ENCODE measurements at regions not wholly inside any gene's neighbourhood (a gene's known extent, or its start where the extent isn't known, plus 50 kb on each side); places are given as distances from the start of the nearest gene placed in this dataset.

- H4K20me1 ChIP-seq (ENCODE audit: insufficient read depth), result no peaks in the 10 kb centered on the region
- in situ Hi-C loops (cut with MboI), result no loop called here
- 30 to 63% methylated on average over 1 of the region's 1 CpG for WGBS, 2 experiments (ENCODE audit: low coverage in 1 of 2, low lambda C conversion rate in 2 of 2, missing lambda C conversion rate in 2 of 2)
These were observed 361.8 kb downstream of the KCNRG start for GRCh38 chr13:50376895-50377575.

GRCh38 chr13:50377726-50378270 is 362.6 kb downstream of the KCNRG start:
- Histone ChIP-seq H3K79me2 (ENCODE audit: insufficient read depth) (no peaks in the 10 kb centered on the region), H3K9ac (no peak overlapping the region), H2AFZ (no peak overlapping the region), H4K20me1 (ENCODE audit: insufficient read depth) (no peaks in the 10 kb centered on the region), H3K4me2 (ENCODE audit: unreplicated experiment) (no peak overlapping the region), H3K4me1 (ENCODE audit: insufficient read depth) (peaks cover 12% of the 10 kb centered on the region), H3K9me3 (ENCODE audit: low read depth) (no peaks in the 10 kb centered on the region), H3K27me3 (replicated peaks; ENCODE audit: insufficient read depth) (no peaks in the 10 kb centered on the region), H3K9me2 (ENCODE audit: insufficient read depth) (no peaks in the 10 kb centered on the region), H3K27ac (no peak overlapping the region), H3K36me3 (ENCODE audit: low read depth) (no peaks in the 10 kb centered on the region), H3F3A (ENCODE audit: insufficient read depth) (peaks cover 4% of the 10 kb centered on the region), H3K4me3 (no peak overlapping the region)
- DNase-seq, result no peak
- WGBS, 2 experiments (ENCODE audit: low coverage in 1 of 2, low lambda C conversion rate in 2 of 2, missing lambda C conversion rate in 2 of 2), result 62 to 75% methylated on average over 2 of the region's 2 CpGs
- in situ Hi-C loops (cut with MboI), result no loop called here
- no peak for TF ChIP-seq EZH2phosphoT487 (IDR thresholded peaks at IDR 0.05; ENCODE audit: insufficient read depth, low read depth)

More at GRCh38 chr13:50376895-50377575, 361.8 kb downstream of the KCNRG start:
- no peaks in the 10 kb centered on the region for H3K79me2 ChIP-seq (ENCODE audit: insufficient read depth)
- peaks cover 4% of the 10 kb centered on the region for H3F3A ChIP-seq (ENCODE audit: insufficient read depth)
- H3K9me3 ChIP-seq (ENCODE audit: low read depth), result no peaks in the 10 kb centered on the region
- H3K27ac ChIP-seq, result no peak overlapping the region
- no peak overlapping the region for H2AFZ ChIP-seq
- no peaks in the 10 kb centered on the region for H3K36me3 ChIP-seq (ENCODE audit: low read depth)
- no peak overlapping the region for H3K9ac ChIP-seq
- no peak overlapping the region for H3K4me2 ChIP-seq (ENCODE audit: unreplicated experiment)
- TF ChIP-seq EZH2phosphoT487 (IDR thresholded peaks at IDR 0.05; ENCODE audit: insufficient read depth, low read depth) (no peak), EZH2 (IDR thresholded peaks at IDR 0.05; ENCODE audit: insufficient read depth, poor library complexity, severe bottlenecking) (no peak)
- no peak for DNase-seq
- peaks cover 12% of the 10 kb centered on the region for H3K4me1 ChIP-seq (ENCODE audit: insufficient read depth)
- no peaks in the 10 kb centered on the region for H3K9me2 ChIP-seq (ENCODE audit: insufficient read depth)
- H3K4me3 ChIP-seq, result no peak overlapping the region
- no peaks in the 10 kb centered on the region for H3K27me3 ChIP-seq (replicated peaks; ENCODE audit: insufficient read depth)

GRCh38 chr13:50378509-50379044 is 363.3 kb downstream of the KCNRG start:
- Histone ChIP-seq H3K9me3 (ENCODE audit: low read depth) (no peaks in the 10 kb centered on the region), H3F3A (ENCODE audit: insufficient read depth) (peaks cover 4% of the 10 kb centered on the region), H3K79me2 (ENCODE audit: insufficient read depth) (no peaks in the 10 kb centered on the region), H3K9ac (no peak overlapping the region), H3K4me2 (ENCODE audit: unreplicated experiment) (no peak overlapping the region), H3K36me3 (ENCODE audit: low read depth) (no peaks in the 10 kb centered on the region), H3K4me1 (ENCODE audit: insufficient read depth) (peaks cover 12% of the 10 kb centered on the region), H2AFZ (no peak overlapping the region), H3K27me3 (replicated peaks; ENCODE audit: insufficient read depth) (no peaks in the 10 kb centered on the region), H3K9me2 (ENCODE audit: insufficient read depth) (no peaks in the 10 kb centered on the region), H3K27ac (no peak overlapping the region), H4K20me1 (ENCODE audit: insufficient read depth) (no peaks in the 10 kb centered on the region), H3K4me3 (no peak overlapping the region)
- in situ Hi-C loops (cut with MboI), result no loop called here
- no peak for DNase-seq
- 61% methylated on average over 5 of the region's 5 CpGs for WGBS, 2 experiments (ENCODE audit: low coverage in 1 of 2, low lambda C conversion rate in 2 of 2, missing lambda C conversion rate in 2 of 2)
- TF ChIP-seq EZH2 (IDR thresholded peaks at IDR 0.05; ENCODE audit: insufficient read depth, poor library complexity, severe bottlenecking) (no peak), EZH2phosphoT487 (IDR thresholded peaks at IDR 0.05; ENCODE audit: insufficient read depth, low read depth) (no peak)

- WGBS, 2 experiments (ENCODE audit: low coverage in 1 of 2, low lambda C conversion rate in 2 of 2, missing lambda C conversion rate in 2 of 2), result 67 to 72% methylated on average over 3 of the region's 3 CpGs
- Histone ChIP-seq H3K9me3 (ENCODE audit: low read depth) (no peaks in the 10 kb centered on the region), H3K4me1 (ENCODE audit: insufficient read depth) (peaks cover 12% of the 10 kb centered on the region), H4K20me1 (ENCODE audit: insufficient read depth) (no peaks in the 10 kb centered on the region), H3K4me2 (ENCODE audit: unreplicated experiment) (no peak overlapping the region), H3F3A (ENCODE audit: insufficient read depth) (peaks cover 4% of the 10 kb centered on the region), H3K27ac (no peak overlapping the region), H3K4me3 (no peak overlapping the region), H3K9ac (no peak overlapping the region), H3K27me3 (replicated peaks; ENCODE audit: insufficient read depth) (no peaks in the 10 kb centered on the region), H3K36me3 (ENCODE audit: low read depth) (no peaks in the 10 kb centered on the region), H3K9me2 (ENCODE audit: insufficient read depth) (no peaks in the 10 kb centered on the region), H2AFZ (no peak overlapping the region), H3K79me2 (ENCODE audit: insufficient read depth) (no peaks in the 10 kb centered on the region)
- in situ Hi-C loops (cut with MboI), result no loop called here
- peak; percentile 7 for DNase-seq
- TF ChIP-seq EZH2 (IDR thresholded peaks at IDR 0.05; ENCODE audit: insufficient read depth, poor library complexity, severe bottlenecking) (no peak), EZH2phosphoT487 (IDR thresholded peaks at IDR 0.05; ENCODE audit: insufficient read depth, low read depth) (no peak)
These were observed 364.3 kb downstream of the KCNRG start for GRCh38 chr13:50379584-50379983.

Measured in GM23248 (cell line).